ENCODE measurements at regions not wholly inside any gene's neighbourhood (a gene's known extent, or its start where the extent isn't known, plus 50 kb on each side); places are given as distances from the start of the nearest gene placed in this dataset.
A peak's percentile ranks its signal among the peaks of the same experiment; 100 is the strongest.

DNA sequence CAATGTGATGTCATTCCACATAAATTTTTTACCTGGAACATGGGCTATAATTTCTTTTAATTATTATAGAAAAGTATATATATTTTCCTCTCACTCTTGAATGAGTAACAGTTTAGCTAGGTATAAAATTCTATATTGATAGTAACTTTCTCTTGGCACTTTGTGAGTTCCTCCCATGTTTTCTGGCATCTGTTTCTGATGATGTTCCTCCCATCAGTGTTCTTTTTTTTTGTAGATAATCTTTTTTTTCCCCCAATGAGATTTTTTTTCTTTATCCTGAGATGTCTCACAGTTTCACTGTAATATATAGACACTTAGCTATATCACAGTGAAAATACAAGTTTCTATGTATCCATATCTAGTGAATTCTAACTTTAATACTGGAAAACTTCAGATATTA is 75.2 kb downstream of the IER5 start:
- no peaks in the 10 kb centered on the region for H3K27me3 ChIP-seq
- H3K4me3 ChIP-seq = no peak overlapping the region
- no peaks in the 10 kb centered on the region for H3K36me3 ChIP-seq
- H3K9me3 ChIP-seq = peaks cover 16% of the 10 kb centered on the region
- no peak for DNase-seq

DNA sequence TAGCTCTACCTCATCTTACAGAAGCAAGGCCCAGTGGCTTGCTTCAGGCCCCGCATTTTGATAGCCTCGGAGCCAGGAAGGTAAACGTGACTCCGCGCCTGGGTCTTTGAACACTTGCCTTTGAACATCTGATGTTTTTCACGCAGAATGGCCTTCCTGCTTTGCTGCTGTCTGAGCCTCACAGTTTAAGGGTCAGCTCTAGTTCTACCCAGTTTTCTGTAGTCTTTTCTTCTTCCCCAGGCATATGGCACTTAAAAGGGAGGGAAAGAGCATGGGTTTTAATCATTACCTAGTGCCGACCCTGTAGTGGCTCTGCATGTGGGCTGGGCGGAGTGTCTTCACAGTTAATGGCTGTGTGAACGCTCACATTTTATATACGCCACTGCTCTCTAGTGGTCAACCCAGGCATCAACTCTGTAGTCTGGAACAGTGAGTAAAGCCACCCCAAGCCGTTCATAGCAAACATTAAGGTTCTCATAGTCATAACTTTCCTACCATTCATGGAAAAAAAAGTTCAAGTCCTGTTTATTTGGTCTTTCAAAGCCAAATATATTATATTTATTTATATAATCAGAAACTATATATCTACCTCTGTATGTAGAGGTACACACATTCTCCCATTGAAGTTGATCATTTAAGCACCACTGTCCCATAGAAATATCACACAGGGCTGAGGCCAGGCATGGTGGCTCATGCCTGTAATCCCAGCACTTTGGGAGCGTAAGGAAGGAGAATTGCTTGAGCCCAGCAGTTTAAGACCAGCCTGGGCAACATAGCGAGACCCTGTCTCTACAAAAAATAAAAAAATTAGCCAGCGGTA is 78.1 kb downstream of the IER5 start:
- no peak overlapping the region for H3K4me3 ChIP-seq
- no peaks in the 10 kb centered on the region for H3K36me3 ChIP-seq
- H3K9me3 ChIP-seq = peaks cover 27% of the 10 kb centered on the region
- peak; percentile 52 for DNase-seq
- H3K27me3 ChIP-seq = no peaks in the 10 kb centered on the region

GRCh38 chr1:181169281-181169865 is 80.9 kb downstream of the IER5 start:
- no peaks in the 10 kb centered on the region for H3K36me3 ChIP-seq
- DNase-seq = no peak
- H3K9me3 ChIP-seq = peaks cover 32% of the 10 kb centered on the region
- H3K27me3 ChIP-seq = no peaks in the 10 kb centered on the region
- no peak overlapping the region for H3K4me3 ChIP-seq

GRCh38 chr1:181170194-181170593 is 81.7 kb downstream of the IER5 start:
- Histone ChIP-seq H3K27me3 (no peaks in the 10 kb centered on the region), H3K9me3 (peaks cover 29% of the 10 kb centered on the region), H3K4me3 (no peak overlapping the region), H3K36me3 (no peaks in the 10 kb centered on the region)
- no peak for DNase-seq

- H3K4me3 ChIP-seq = no peak overlapping the region
- no peaks in the 10 kb centered on the region for H3K27me3 ChIP-seq
- DNase-seq = no peak
- H3K36me3 ChIP-seq = no peaks in the 10 kb centered on the region
- H3K9me3 ChIP-seq = peaks cover 29% of the 10 kb centered on the region
These were observed 83.6 kb downstream of the IER5 start for GRCh38 chr1:181172082-181172481.

DNA sequence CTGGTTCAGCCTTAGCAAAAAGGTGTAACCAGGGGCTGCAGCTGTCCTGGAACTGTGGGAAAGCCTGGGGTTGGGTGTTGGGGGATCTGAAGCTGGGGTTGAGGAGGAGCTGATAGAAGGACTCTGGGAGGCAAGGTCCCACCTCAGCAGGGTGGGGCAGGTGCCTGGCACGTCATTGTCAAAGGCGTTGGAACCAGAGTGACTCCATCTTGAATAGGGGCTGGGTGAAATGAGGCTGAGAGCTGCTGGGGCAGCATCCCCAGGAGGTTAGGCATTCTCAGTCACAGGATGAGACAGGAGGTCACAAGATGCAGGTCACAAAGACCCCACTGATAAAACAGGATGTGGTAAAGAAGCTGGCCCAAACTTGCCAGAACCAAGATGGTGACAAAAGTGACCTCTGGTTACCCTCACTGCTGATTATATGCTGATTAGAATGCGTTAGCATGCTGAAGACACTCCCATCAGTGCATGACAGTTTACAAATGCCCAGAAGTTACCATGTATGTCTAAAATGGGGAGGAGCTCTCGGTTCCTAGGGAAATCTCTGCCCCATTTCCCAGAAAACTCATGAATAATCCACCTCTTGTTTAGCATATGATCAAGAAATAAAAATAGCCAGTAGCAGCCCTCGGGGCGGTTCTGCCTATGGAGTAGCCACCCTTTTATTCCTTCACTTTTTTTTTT is 85.4 kb downstream of the IER5 start:
- peaks cover 29% of the 10 kb centered on the region for H3K9me3 ChIP-seq
- no peaks in the 10 kb centered on the region for H3K36me3 ChIP-seq
- DNase-seq = no peak
- no peaks in the 10 kb centered on the region for H3K27me3 ChIP-seq
- H3K4me3 ChIP-seq = no peak overlapping the region

GRCh38 chr1:181174861-181175260 is 86.4 kb downstream of the IER5 start:
- Histone ChIP-seq H3K27me3 (no peaks in the 10 kb centered on the region), H3K4me3 (no peak overlapping the region), H3K9me3 (peaks cover 29% of the 10 kb centered on the region), H3K36me3 (no peaks in the 10 kb centered on the region)
- DNase-seq = no peak

DNA sequence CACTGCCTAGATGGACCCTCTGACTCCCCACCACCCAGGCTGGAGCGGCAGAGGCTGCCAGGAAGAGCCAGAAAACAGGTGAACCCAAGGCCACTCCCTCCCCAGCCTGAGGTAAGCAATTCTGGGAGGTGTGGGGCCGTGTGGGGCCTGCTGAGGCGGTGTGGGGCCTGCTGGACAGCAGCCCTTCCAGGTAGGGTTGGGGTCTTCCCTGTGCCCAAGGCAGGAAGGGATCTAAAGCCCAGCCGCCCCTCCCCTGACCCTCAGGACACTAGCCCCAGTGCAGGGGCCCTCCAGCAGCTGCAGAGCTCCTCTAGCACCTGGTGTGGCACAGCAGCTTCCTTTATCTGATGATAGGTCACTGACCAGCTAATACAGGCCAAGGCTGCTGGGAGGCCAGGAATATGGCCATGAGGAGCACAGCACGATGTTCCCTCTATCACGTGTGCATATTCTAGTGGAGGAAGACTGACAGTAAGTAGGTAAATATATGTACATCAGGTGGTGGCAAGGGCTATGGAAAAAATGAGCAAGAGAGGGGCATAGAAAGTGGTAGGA is 86.9 kb downstream of the IER5 start:
- no peak overlapping the region for H3K4me3 ChIP-seq
- H3K27me3 ChIP-seq = no peaks in the 10 kb centered on the region
- H3K9me3 ChIP-seq = peaks cover 29% of the 10 kb centered on the region
- DNase-seq = no peak
- H3K36me3 ChIP-seq = no peaks in the 10 kb centered on the region

DNA sequence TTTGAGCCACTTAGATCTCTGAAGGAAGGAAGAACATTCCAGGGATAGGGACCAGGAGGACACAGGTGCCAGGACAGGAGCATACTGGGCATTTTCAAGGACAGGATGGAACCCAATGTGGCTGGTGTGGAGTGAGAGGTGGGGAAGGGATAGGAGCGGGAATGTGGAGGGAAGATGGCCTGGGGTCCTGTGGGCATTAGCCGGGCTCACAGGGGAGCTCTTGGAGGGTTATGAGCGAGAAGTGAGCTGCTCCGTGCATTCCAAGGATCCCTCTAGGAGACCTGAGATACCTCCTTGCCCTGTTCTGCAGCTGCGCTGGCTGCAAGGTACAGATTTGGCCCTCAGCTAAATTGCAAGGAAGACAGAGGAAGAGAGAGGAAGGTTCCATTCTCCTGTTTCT is 87.5 kb downstream of the IER5 start:
- no peaks in the 10 kb centered on the region for H3K27me3 ChIP-seq
- H3K4me3 ChIP-seq = no peak overlapping the region
- no peak for DNase-seq
- no peaks in the 10 kb centered on the region for H3K36me3 ChIP-seq
- peaks cover 24% of the 10 kb centered on the region for H3K9me3 ChIP-seq

DNA sequence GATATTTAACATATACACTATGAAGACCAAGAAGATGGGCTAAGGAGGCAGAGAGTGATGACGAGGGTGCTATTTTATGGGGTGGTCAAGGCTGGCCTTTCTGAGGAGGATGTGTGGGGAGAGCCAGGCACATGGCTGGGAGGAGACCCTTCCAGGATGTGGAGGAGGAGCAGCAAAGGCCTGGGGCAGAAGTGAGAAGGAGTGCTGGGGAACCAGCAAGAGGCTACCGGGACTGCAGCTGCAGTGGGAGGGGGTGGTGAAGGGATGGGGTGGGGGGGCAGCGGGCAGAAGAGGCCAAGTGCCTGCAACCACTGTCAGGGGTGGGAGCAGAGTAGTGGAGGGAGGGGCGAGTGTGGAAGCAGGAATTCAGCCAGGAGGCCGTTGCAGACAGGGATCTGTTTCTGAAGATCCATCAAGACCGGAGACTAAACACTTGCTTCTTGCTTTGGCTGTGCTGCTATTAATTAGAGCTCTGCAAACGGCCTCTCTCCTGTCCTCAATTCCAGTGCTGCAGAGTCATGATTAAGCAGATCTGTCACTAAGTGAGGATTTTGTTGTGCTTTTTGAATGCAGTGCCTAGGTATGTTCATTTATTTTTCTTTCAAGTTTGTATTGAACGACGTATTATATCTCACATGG is 89.9 kb downstream of the IER5 start:
- Histone ChIP-seq H3K4me3 (no peak overlapping the region), H3K27me3 (no peaks in the 10 kb centered on the region), H3K9me3 (peaks cover 2% of the 10 kb centered on the region; the same call in 1 of the 2 replicates), H3K36me3 (no peaks in the 10 kb centered on the region)
- no peak for DNase-seq

- H3K9me3 ChIP-seq = no peaks in the 10 kb centered on the region
- DNase-seq = no peak
- no peak overlapping the region for H3K4me3 ChIP-seq
- H3K27me3 ChIP-seq = 0 out of 2 replicates have a peak, but pooled peaks cover 3% of the 10 kb centered on the region
- H3K36me3 ChIP-seq = no peaks in the 10 kb centered on the region
These were observed 90.9 kb downstream of the IER5 start for GRCh38 chr1:181179279-181179986.

- H3K4me3 ChIP-seq = no peak overlapping the region
- H3K36me3 ChIP-seq = no peaks in the 10 kb centered on the region
- H3K9me3 ChIP-seq = no peaks in the 10 kb centered on the region
- peak; percentile 43 for DNase-seq
- H3K27me3 ChIP-seq = 0 out of 2 replicates have a peak, but pooled peaks cover 3% of the 10 kb centered on the region
These were observed 91.5 kb downstream of the IER5 start for GRCh38 chr1:181179987-181180365.

GRCh38 chr1:181180407-181181031 is 92.0 kb downstream of the IER5 start:
- Histone ChIP-seq H3K9me3 (no peaks in the 10 kb centered on the region), H3K36me3 (no peaks in the 10 kb centered on the region), H3K4me3 (no peak overlapping the region), H3K27me3 (0 out of 2 replicates have a peak, but pooled peaks cover 3% of the 10 kb centered on the region)
- DNase-seq = no peak

GRCh38 chr1:181181792-181182585 is 93.5 kb downstream of the IER5 start:
- H3K36me3 ChIP-seq = no peaks in the 10 kb centered on the region
- H3K4me3 ChIP-seq = no peak overlapping the region
- H3K27me3 ChIP-seq = peaks cover 5% of the 10 kb centered on the region
- no peaks in the 10 kb centered on the region for H3K9me3 ChIP-seq
- no peak for DNase-seq

DNA sequence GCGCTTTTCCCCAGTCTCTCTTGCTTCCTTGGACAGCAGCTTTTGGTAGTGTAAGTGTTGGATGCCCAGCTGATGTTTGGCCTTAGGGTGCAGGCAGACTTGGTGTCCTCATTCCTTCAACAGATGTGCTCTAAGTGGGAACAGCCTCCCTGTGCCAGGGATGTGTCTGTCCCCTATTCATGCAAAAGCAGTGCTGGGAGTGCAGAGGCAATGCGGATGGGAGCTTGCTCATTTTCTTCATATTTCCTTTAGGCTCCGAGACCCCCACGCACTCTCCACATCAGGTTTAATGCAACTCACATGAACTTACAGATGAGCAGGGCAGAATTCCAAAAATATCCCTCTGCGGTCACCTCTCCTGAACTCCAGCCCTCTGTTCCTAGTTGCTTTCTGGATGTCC is 96.1 kb downstream of the IER5 start:
- no peak for DNase-seq
- no peaks in the 10 kb centered on the region for H3K36me3 ChIP-seq
- no peak overlapping the region for H3K4me3 ChIP-seq
- peaks cover 8% of the 10 kb centered on the region for H3K27me3 ChIP-seq
- H3K9me3 ChIP-seq = no peaks in the 10 kb centered on the region

All from MG63 (cell line).